AG04449 (cell line): ENCODE measurements at regions not wholly inside any gene's neighbourhood (a gene's known extent, or its start where the extent isn't known, plus 50 kb on each side); places are given as distances from the start of the nearest gene placed in this dataset.

Experiments
- CTCF ChIA-PET: fragments of 350-600 bp; formaldehyde crosslinking; extraction: SDS; loops from one replicate; lab custom pipeline; 2021; ENCODE audit warnings: antibody characterized with exemption; lab: Yijun Ruan, JAX
- POLR2A ChIA-PET: fragments of 400-600, 350-600 bp; formaldehyde crosslinking; extraction: SDS; loops from one replicate; lab custom pipeline; 2020; ENCODE audit warnings: antibody characterized with exemption, inconsistent platforms; lab: Yijun Ruan, JAX
- DNase-seq: peaks from one replicate; pipeline ENCODE4 v3.0.0-alpha.2; 2010; ENCODE audit warnings: low read depth, low spot score
- H3K4me3 ChIP-seq: 2 replicates; pipeline ENCODE4 v1.5.1; 2011; ENCODE audit warnings: low read depth, mild to moderate bottlenecking, control low read depth, low read length
- TF ChIP-seq, protein P1 (sequence below): IDR thresholded peaks from one replicate; pipeline ENCODE4 v1.5.1; 2011; ENCODE audit warnings: mild to moderate bottlenecking, moderate library complexity, low read length, control low read depth, inconsistent platforms; ENCODE audit not compliant: insufficient read depth; ENCODE audit errors: missing control alignments

DNA sequence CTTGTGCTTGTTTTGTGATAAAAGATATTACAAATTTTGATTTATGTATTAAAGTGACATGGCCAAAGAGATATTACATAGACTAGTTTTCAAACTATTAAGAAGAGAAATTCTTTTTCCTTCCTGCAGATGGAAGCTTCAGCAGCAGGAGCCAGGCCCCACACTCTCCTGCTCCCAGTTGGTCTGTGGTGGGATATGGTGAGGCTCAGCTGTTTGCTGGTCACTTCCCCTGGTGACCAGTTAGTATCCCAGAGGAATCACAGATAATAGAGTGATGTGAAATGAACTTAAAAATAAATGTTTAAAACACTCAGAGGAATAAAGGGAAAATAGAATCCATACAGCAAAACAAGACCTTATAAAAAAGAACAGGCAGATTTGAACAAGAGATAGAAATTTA is 154.7 kb downstream of the KTN1 start:
- DNase-seq, result no peak
- TF ChIP-seq, protein P1, sequence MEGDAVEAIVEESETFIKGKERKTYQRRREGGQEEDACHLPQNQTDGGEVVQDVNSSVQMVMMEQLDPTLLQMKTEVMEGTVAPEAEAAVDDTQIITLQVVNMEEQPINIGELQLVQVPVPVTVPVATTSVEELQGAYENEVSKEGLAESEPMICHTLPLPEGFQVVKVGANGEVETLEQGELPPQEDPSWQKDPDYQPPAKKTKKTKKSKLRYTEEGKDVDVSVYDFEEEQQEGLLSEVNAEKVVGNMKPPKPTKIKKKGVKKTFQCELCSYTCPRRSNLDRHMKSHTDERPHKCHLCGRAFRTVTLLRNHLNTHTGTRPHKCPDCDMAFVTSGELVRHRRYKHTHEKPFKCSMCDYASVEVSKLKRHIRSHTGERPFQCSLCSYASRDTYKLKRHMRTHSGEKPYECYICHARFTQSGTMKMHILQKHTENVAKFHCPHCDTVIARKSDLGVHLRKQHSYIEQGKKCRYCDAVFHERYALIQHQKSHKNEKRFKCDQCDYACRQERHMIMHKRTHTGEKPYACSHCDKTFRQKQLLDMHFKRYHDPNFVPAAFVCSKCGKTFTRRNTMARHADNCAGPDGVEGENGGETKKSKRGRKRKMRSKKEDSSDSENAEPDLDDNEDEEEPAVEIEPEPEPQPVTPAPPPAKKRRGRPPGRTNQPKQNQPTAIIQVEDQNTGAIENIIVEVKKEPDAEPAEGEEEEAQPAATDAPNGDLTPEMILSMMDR, result no peak
- H3K4me3 ChIP-seq, result no peak overlapping the region
- ChIA-PET CTCF (interaction anchor here (0.9 to 4.6 kb wide), 7 partner anchors 9 to 748 kb away, joined by 3 to 52 read pairs (median 4); no protein-coding TSS in a partner anchor), POLR2A (no interaction called here)

DNA sequence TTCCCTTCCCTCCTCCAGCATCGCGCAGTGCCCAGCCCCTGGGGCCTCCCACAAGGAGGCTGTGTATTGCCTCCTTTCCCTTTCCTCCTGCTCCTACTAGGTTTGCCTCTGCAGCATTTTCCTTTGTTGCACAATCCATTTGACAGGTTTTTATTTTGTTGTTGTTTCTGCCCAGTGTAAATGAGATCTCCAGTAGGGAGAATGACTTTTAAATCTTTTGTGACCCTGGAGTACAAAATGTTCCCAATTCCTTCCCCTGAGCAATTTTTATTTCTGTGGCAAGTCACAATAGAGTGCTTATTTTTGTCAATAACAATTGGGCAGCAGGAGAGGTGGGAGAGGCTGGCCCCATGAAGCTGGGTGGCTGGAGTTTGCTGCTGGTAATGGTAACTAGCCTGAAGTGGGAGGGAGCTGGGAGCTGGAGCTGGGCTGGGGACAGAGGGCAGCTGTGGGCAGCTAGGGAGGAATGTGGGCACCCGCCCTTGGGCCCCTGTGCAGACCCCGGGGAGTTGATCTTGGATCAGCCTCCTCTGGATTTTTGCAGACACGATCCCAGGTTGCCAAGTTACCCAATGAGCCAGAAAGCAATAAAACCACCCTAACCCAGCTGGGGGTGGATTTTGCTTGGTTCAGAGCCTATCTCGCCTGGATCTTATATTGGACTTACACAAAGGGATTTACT is 160.1 kb downstream of the KTN1 start:
- TF ChIP-seq, protein P1, result no peak

DNA sequence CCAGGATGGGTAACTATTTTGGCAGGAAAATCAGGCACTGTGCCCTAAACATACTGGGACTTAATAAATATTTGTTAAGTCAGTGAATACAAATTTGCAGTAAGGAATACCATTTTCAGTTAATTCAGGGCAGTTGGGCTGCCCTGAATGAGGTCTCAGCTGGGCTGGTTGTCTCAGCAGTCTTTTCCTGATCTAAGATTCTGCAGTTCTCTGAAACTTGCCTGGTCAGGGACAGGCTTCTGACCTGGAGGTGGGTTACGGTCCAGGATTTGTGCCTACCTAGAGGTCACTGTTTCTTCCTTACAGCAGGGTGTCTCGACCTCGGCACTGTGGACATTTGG is 160.6 kb downstream of the KTN1 start:
- TF ChIP-seq, protein P1, result no peak
- H3K4me3 ChIP-seq, result no peak overlapping the region
- ChIA-PET POLR2A (no interaction called here), CTCF (no interaction called here)
- DNase-seq, result no peak

More for the DNA sequence above, 160.1 kb downstream of the KTN1 start:
- POLR2A ChIA-PET, result no interaction called here
- H3K4me3 ChIP-seq, result no peak overlapping the region
- CTCF ChIA-PET, result no interaction called here
- DNase-seq, result no peak

DNA sequence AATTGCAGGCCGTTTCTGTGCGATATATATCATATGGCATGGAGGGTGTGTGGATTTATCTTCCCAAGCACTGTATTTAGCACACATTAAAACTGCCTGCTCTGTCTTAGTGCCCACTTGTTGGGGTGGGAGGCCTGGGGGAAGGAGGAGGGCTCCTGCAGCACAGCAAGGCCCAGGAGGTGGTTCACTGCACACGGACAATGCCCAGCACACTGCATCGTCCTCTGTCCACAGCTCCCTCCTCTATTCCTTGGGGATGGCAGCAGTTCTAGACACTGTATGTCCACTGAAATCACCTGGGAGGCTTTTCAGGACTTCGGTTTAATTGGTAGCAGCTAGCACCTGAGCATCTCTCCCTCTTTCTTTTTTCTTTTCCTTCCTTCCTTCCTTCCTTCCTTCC is 161.2 kb downstream of the KTN1 start:
- TF ChIP-seq, protein P1, result no peak
- ChIA-PET POLR2A (no interaction called here), CTCF (interaction anchor here (1.9 to 2.4 kb wide), 2 partner anchors 10 to 11 kb away, joined by 4 to 9 read pairs; no protein-coding TSS in a partner anchor)
- no peak overlapping the region for H3K4me3 ChIP-seq
- no peak for DNase-seq

DNA sequence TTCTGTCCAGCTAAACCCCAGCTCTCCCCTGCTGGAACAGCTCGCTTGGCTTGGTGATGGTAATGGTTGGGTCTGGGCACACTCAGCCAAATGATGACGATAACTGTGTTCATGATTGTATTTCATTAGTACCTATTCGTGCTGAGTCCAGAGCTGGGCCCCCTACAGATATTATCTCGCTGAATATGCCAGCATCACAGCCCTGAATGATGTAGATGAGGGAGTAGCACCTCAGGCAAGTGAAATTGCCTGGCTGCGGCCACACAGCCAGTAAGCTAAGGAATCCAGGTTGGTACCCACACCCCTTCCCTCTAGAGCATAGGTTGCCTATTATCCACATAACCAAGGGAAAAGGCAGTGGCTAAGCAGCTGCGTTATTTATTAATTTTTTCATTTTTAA is 163.5 kb downstream of the KTN1 start:
- DNase-seq, result no peak
- CTCF ChIA-PET, result interaction anchor here (1.1 to 2.4 kb wide), 5 partner anchors 9 to 731 kb away, joined by 3 to 9 read pairs (median 4); no protein-coding TSS in a partner anchor
- POLR2A ChIA-PET, result no interaction called here
- TF ChIP-seq, protein P1, result no peak
- no peak overlapping the region for H3K4me3 ChIP-seq

DNA sequence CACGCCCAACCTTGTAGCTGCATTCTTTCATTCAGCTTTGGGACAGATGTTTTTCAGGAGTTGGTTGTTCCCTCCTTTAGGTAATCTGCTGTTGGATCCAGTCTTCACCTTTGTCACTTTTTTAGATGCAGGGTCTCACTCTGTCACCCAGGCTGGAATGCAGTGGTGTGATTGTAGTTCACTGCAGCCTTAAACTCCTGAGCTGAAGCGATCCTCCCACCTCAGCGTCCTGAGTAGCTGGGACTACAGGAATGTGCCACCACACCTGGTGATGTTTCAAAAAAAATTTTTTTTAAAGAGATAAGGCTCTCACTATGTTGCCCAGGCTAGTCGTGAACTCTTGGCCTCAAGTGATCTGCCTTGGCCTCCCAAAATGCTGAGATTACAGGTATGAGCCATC is 164.3 kb downstream of the KTN1 start:
- TF ChIP-seq, protein P1, result no peak
- ChIA-PET POLR2A (no interaction called here), CTCF (interaction anchor here (1.1 to 1.7 kb wide), 5 partner anchors 10 to 730 kb away, joined by 3 to 7 read pairs (median 4); no protein-coding TSS in a partner anchor)
- no peak for DNase-seq
- H3K4me3 ChIP-seq, result no peak overlapping the region
